OCI-LY7 (cell line): ENCODE measurements at regions not wholly inside any gene's neighbourhood (a gene's known extent, or its start where the extent isn't known, plus 50 kb on each side); places are given as distances from the start of the nearest gene placed in this dataset.

ENCODE experiments used
- BruUV-seq: library from RNA; stranded (reverse); fragments of 400-500 nt; replicated peaks from 2 replicates; lab custom pipeline; 2021; lab: Mats Ljungman, UMichigan
- CTCF ChIA-PET: fragments of 300-600 bp; sonication (Branson Sonifier 250); formaldehyde crosslinking; loops from one replicate; lab custom pipeline; 2022; ENCODE audit warnings: antibody characterized with exemption; ENCODE audit not compliant: unreplicated experiment; lab: Charles Lee
- POLR2A ChIA-PET: fragments of 300-600 bp; sonication (Branson Sonifier 250); formaldehyde crosslinking; loops from one replicate; lab custom pipeline; 2022; ENCODE audit warnings: antibody characterized with exemption; lab: Charles Lee
- DNase-seq: peaks from one replicate; pipeline ENCODE4 v3.0.0-alpha.2; 2015; ENCODE audit warnings: low spot score
- H2AFZ ChIP-seq: fragments of 200-600 bp; sonication (generic), shearing (Covaris generic); 2 replicates; pipeline ENCODE4 v1.6.1; 2014; ENCODE audit warnings: mild to moderate bottlenecking, antibody characterized with exemption, low read length, moderate library complexity
- H3K27ac ChIP-seq: fragments of 200-600 bp; sonication (generic); 2 replicates; pipeline ENCODE4 v1.5.1; 2014; ENCODE audit warnings: mixed run types, low read depth, mild to moderate bottlenecking, moderate library complexity, low read length, inconsistent platforms; ENCODE audit not compliant: poor library complexity, severe bottlenecking
- H3K36me3 ChIP-seq: fragments of 200-600 bp; sonication (generic); 2 replicates; pipeline ENCODE4 v1.6.1; 2014; ENCODE audit warnings: mild to moderate bottlenecking, antibody characterized with exemption, low read length, moderate library complexity, mixed read lengths; ENCODE audit not compliant: insufficient read depth
- H3K4me1 ChIP-seq: fragments of 200-600 bp; sonication (generic); 2 replicates; pipeline ENCODE4 v1.5.1; 2014; ENCODE audit warnings: mild to moderate bottlenecking, low read length; ENCODE audit not compliant: insufficient read depth, poor library complexity, severe bottlenecking
- H3K4me2 ChIP-seq: fragments of 200-600 bp; sonication (generic); 2 replicates; pipeline ENCODE4 v1.6.1; 2014; ENCODE audit warnings: mild to moderate bottlenecking, low read length
- H3K4me3 ChIP-seq: fragments of 200-600 bp; sonication (generic); 2 replicates; pipeline ENCODE4 v1.5.1; 2014; ENCODE audit warnings: mild to moderate bottlenecking, low read depth, low read length; ENCODE audit not compliant: poor library complexity, severe bottlenecking
- H3K79me2 ChIP-seq: fragments of 200-600 bp; sonication (generic); 2 replicates; pipeline ENCODE4 v1.6.1; 2016; ENCODE audit warnings: low read depth, mild to moderate bottlenecking, low read length, moderate library complexity, mixed read lengths; ENCODE audit not compliant: insufficient read depth
- H3K9me2 ChIP-seq: fragments of 200-600 bp; sonication (generic); 2 replicates; pipeline ENCODE4 v1.6.1; 2016; ENCODE audit warnings: mild to moderate bottlenecking, low read length, mixed read lengths; ENCODE audit not compliant: insufficient read depth
- H3K9me3 ChIP-seq: fragments of 200-600 bp; sonication (generic); 2 replicates; pipeline ENCODE4 v1.6.1; 2014; ENCODE audit warnings: mild to moderate bottlenecking, mixed run types, low read length, mixed read lengths
- H4K20me1 ChIP-seq: fragments of 200-600 bp; sonication (generic); 2 replicates; pipeline ENCODE4 v1.6.1; 2014; ENCODE audit warnings: mild to moderate bottlenecking, antibody characterized with exemption, low read length, moderate library complexity, mixed read lengths; ENCODE audit not compliant: insufficient read depth
- EZH2phosphoT487 ChIP-seq: fragments of 200-600 bp; sonication (generic); IDR thresholded peaks from 2 replicates; pipeline ENCODE4 v1.6.1; 2018; ENCODE audit warnings: low read depth, borderline replicate concordance, mild to moderate bottlenecking, mixed run types, antibody characterized with exemption, low read length, moderate library complexity, mixed read lengths
- intact Hi-C: fragments of 100-400 bp; cut with micrococcal nuclease; formaldehyde crosslinking; loops from one replicate; pipeline ENCODE4 v1.10.0; 2022; ENCODE audit not compliant: unreplicated experiment
- TF ChIP-seq, protein P1 (sequence below): fragments of 200-600 bp; sonication (generic); conservative IDR thresholded peaks from 2 replicates; pipeline ENCODE4 v1.5.1; 2014; ENCODE audit warnings: mild to moderate bottlenecking, antibody characterized with exemption, low read length, moderate library complexity, mixed read lengths

DNA sequence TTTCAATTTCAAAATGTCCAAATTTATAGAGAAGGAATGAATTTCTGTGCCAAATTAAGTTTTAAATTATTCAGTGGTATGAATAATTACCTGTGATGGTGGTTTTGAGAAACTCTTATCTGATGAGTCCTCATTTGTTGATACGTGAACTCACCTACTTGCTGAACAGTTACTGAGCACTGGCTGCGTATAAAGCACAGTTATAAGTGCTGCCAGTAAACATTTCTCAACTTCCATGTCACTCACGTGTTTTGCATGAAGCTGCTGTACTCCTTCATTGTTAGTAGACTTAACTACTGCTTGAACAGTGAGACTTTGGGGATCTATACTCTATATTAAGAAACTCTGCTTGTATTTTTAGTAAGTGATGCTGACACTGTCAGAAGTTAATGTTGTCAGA, 269.1 kb upstream of the FZD8 start:
- BruUV-seq = no TSS peak

DNA sequence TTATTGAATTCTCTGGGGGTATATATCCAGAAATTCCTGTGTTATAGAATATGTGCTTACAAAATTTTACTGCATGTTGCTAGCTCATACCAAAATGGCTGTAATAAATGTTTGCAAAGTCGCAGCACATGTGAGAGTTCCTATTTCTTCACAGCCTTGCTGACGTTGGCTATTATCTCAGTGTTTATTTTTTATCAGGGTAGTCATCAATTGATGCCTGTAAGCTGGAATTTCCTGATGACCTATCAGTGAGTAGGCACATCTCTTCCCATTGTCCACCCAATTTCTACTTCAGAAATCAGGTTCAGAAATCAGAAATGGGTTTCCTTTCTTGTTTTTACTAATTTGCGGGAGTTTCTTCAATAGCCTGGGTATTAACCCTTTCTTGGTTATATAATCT, 268.1 kb upstream of the FZD8 start:
- no peak overlapping the region for H2AFZ ChIP-seq
- intact Hi-C loops = loop anchor here (10.0 kb wide), 1 partner anchor 275 kb away; no protein-coding TSS in a partner anchor

More for the DNA sequence above, 269.1 kb upstream of the FZD8 start:
- Histone ChIP-seq H3K36me3 (no peaks in the 10 kb centered on the region), H3K4me3 (no peak overlapping the region), H3K79me2 (no peaks in the 10 kb centered on the region), H3K27ac (no peak overlapping the region), H4K20me1 (no peaks in the 10 kb centered on the region), H3K4me2 (no peak overlapping the region), H3K4me1 (no peaks in the 10 kb centered on the region), H2AFZ (no peak overlapping the region), H3K9me2 (no peaks in the 10 kb centered on the region), H3K9me3 (no peaks in the 10 kb centered on the region)
- no peak for DNase-seq
- CTCF ChIA-PET = no interaction called here
- intact Hi-C loops = loop anchor here (10.0 kb wide), 1 partner anchor 276 kb away; no protein-coding TSS in a partner anchor
- POLR2A ChIA-PET = interaction anchor here (0.6 kb wide), 2 partner anchors 54 to 136 kb away, joined by 5 read pairs; no protein-coding TSS in a partner anchor
- TF ChIP-seq EZH2phosphoT487 = no peak
- TF ChIP-seq, protein P1, sequence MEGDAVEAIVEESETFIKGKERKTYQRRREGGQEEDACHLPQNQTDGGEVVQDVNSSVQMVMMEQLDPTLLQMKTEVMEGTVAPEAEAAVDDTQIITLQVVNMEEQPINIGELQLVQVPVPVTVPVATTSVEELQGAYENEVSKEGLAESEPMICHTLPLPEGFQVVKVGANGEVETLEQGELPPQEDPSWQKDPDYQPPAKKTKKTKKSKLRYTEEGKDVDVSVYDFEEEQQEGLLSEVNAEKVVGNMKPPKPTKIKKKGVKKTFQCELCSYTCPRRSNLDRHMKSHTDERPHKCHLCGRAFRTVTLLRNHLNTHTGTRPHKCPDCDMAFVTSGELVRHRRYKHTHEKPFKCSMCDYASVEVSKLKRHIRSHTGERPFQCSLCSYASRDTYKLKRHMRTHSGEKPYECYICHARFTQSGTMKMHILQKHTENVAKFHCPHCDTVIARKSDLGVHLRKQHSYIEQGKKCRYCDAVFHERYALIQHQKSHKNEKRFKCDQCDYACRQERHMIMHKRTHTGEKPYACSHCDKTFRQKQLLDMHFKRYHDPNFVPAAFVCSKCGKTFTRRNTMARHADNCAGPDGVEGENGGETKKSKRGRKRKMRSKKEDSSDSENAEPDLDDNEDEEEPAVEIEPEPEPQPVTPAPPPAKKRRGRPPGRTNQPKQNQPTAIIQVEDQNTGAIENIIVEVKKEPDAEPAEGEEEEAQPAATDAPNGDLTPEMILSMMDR = no peak

More for the DNA sequence above, 268.1 kb upstream of the FZD8 start:
- Histone ChIP-seq H3K9me3 (no peaks in the 10 kb centered on the region), H3K36me3 (no peaks in the 10 kb centered on the region), H3K79me2 (no peaks in the 10 kb centered on the region), H3K27ac (no peak overlapping the region), H3K9me2 (no peaks in the 10 kb centered on the region), H4K20me1 (no peaks in the 10 kb centered on the region), H3K4me2 (no peak overlapping the region), H3K4me3 (no peak overlapping the region), H3K4me1 (no peaks in the 10 kb centered on the region)
- ChIA-PET POLR2A (no interaction called here), CTCF (no interaction called here)
- BruUV-seq = no TSS peak
- no peak for DNase-seq
- TF ChIP-seq, protein P1 = no peak
- no peak for TF ChIP-seq EZH2phosphoT487
